Activated naive CD4-positive, alpha-beta T cell (primary cell): ENCODE measurements at regions not wholly inside any gene's neighbourhood (a gene's known extent, or its start where the extent isn't known, plus 50 kb on each side); places are given as distances from the start of the nearest gene placed in this dataset.

Experiments used
- DNase-seq, 4 experiments: peaks; one replicate each; lab custom pipeline; 2025; lab: John Stamatoyannopoulos, UW

GRCh38 chr20:57806476-57806875, 96.7 kb upstream of the PMEPA1 start:
- no peak for DNase-seq

GRCh38 chr20:57805747-57806146, 95.9 kb upstream of the PMEPA1 start:
- no peak for DNase-seq

GRCh38 chr20:57804470-57805250, 94.8 kb upstream of the PMEPA1 start:
- DNase-seq = no peak

GRCh38 chr20:57803508-57804005, 93.7 kb upstream of the PMEPA1 start:
- no peak for DNase-seq

- DNase-seq = no peak
Observed at GRCh38 chr20:57802765-57803507, 93.1 kb upstream of the PMEPA1 start.

DNA sequence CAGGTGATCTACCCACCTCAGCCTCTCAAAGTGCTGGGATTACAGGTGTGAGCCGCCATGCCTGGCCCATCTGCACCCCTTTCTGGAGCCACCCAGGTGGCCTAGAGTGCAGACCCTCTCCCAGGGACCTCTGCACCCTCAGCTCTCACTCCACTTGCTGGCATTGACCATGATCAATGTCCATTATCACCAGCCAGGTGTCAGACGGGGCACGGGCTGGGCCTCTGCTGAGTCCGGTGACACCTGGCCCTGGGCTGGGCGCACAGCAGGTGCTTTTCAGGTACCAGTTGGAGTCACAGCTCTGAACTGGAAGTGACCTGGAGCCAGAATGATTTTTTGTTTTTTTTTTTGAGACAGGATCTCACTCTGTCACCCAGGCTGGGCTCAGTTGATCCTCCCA, 91.8 kb upstream of the PMEPA1 start:
- DNase-seq = no peak

- DNase-seq = no peak
Observed at GRCh38 chr20:57800791-57801430, 91.1 kb upstream of the PMEPA1 start.

DNA sequence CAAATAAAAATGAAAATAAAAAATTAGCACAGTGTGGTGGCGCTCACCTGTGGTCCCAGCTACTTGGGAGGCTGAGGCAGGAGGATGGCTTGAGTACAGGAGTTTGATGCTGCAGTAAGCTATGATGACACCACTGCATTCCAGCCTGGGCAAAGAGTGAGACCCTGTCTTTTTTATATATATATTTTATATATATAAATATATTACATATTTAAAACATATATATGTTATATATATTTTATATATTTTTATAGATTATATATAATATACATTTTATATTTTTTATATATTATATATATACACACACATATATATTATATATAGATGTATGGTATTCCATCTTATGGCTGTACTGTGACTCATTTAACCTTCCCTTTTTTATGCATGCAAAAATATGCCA, 87.6 kb upstream of the PMEPA1 start:
- DNase-seq = no peak

DNA sequence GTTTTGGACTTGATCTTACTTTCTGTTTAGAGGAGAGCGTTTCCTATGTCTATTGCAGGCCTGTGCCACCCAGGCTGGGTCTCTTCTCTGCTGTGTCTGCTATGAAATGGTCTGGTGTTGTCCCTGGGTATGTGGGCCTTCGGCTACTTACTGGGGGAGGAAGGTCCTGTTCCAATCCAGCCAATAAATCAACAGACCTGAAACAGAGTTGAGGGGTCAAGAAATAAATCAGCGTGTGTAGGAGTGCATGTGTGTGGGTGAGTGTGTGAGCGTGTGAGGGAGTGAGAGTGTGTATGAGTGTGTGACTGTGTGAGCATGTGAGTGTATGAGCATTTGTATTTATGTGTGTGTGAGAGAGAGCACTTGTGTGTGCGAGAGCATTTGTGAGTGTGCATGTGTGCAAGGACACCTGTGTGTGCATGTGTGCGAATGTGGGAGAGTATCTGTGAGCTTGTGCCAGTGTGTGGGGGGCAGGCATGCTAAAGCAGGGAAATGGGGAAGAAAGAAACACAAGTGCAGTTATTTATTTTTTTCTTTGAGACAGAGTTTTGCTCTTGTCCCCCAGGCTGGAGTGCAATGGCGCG, 86.3 kb upstream of the PMEPA1 start:
- no peak for DNase-seq

- DNase-seq = no peak
Observed at GRCh38 chr20:57795342-57795697, 85.5 kb upstream of the PMEPA1 start.

GRCh38 chr20:57794600-57795341, 85.0 kb upstream of the PMEPA1 start:
- DNase-seq = no peak

DNA sequence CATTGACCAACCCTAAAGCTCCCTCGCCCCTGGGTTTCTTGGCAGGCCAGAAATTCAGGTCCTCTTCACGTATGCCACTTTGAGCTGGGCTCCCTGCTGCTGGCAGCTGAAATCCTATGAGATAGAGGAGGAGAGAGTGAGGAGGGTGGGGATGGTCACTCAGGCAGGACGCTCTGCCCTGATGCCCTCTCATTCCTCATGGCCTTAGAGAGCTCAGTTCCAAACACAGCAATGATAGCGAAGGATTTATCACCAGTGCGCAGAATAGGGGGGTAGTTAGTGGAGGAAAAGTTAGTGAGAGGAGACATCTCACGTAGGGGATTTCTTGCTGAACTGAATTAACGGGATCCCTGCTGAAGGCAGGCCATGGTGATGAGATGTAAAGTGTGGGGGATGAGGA, 84.2 kb upstream of the PMEPA1 start:
- DNase-seq = no peak

DNA sequence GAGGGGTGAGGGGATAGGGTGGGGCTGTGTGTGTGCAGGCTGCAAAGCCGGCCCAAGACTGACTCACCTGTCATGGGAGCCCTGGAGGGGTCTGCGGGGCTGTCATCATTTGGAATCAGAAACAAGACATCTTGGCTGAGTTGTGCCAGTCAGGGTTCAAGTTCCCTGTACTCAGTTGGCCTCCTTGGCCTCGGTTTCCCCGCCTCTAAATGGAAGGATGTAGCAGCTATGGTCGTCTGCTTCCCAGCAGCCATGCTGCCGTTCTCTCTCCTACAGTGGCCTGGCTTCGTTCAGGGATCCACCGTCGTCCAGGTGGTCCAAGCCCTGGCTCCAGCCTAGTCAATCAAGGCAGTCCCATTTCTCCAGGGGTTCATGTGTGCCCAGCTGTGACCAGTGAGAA, 83.6 kb upstream of the PMEPA1 start:
- DNase-seq = no peak

- no peak for DNase-seq
Observed at GRCh38 chr20:57792386-57793080, 82.7 kb upstream of the PMEPA1 start.

GRCh38 chr20:57791966-57792365, 82.2 kb upstream of the PMEPA1 start:
- DNase-seq = no peak

DNA sequence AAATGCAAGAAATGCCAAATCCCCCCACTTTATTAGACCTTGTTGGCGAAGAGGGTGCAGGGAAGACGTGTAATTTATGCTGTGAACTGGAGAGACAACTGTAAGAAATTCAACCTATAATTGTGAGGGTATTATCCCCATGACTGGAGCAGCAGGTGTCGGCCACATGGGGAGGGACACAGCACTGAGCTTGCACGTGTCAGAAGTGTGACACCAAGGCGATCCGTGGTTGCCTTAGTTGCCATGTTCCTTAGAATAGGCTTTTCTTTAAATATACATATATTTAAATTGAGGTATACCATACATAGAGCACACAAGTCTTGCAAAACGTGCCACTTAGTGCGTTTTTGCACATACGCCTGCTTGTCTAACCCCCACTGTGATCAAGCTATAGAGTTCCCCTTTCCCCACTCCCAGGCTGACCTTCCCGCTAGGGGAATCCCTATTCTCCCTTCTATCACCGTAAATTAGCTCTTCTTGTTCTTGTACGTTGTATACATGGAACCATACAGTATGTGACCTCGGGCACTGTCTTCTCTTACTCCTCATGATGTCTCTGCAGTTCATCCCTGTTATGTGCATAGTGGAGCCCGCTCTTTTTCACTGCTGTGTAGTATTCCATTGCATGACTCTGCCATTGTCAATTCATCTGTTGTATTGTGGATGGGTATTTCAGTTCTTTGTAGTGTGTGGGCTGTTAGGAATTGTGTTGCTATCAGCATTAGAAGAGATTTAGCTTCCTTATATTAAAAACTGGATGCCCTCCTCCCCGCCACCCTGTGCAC, 81.6 kb upstream of the PMEPA1 start:
- no peak for DNase-seq

GRCh38 chr20:57790176-57790575, 80.4 kb upstream of the PMEPA1 start:
- no peak for DNase-seq

DNA sequence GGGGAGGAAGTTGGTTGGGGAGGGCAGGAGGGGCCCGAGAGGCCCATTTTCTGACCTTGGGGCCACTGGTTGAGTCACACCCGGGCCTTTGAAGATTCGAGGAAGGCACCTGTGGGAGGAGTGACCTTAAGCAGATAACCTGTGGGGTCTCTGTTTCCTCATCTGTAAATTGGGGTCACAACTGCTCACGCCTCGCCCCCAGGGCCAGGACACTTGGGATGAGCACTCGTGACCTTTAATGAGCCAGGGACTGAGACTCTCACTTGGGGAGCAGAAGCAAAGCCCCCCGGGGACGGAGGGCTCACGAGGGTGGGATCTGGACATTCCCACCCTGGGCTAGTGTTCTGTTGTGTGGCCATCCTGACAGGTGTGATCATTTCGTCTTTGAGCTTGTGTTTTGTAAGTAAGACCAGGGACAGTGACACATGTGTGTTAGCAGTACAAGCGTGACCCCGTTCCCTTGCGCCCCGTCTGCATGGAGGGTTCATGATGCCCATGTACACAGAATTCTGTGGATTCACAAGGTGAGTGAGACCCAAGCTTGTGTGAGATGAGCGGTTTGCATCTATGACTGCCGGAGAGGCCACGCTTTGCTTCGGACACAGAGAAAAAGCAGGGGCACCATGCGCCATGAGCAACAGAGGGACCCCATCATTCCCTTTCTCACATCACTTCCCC, 79.3 kb upstream of the PMEPA1 start:
- DNase-seq = no peak

DNA sequence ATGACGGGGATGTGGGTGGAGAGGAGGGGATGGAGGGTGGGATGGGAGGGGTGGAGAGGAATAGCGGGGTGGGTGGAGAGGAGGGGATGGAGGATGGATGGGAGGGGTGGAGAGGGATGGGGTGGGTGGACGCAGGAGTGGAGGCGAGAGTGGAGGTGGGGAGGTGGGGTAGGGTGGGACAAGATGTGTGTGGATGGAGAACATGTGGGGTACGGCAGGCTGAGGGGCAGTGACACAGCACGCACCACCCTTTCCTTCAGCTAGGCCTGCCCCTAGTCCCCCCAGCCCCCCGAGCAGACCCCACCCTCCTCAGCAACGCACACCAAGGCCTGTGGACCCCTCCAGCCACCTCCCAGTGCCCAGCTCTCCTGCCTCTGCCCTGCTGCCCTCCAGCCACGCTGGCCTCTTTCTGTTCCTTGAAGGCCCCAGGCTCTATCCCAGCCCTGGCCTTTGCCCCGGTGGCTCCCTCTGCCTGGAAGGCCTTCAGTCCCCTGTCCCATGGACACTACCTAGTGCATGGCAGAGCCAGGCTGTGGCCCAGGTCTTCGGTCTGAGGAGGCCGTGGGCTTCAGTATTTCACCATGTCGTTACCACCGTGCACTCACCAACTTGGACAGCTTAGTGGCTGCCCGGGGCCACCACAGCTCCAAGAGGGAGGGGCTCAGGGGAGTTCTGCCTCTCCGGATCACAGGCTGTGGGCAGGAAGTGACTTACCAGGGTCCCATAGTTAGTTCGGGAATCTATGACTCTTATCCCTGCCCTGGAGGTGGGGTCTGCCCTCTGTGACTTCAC, 78.4 kb upstream of the PMEPA1 start:
- DNase-seq = no peak
